NOMO-1 (cell line): ENCODE measurements at regions not wholly inside any gene's neighbourhood (a gene's known extent, or its start where the extent isn't known, plus 50 kb on each side); places are given as distances from the start of the nearest gene placed in this dataset.
"Not testable (repeated sequence)": the region's sequence is repeated elsewhere in the genome, so short reads cannot be mapped to it uniquely, and the experiment has no call there.

ENCODE experiments used
- DNase-seq, 2 experiments: peaks; one replicate each; lab custom pipeline; 2025; ENCODE audit not compliant: unreplicated experiment in 2 of 2; lab: John Stamatoyannopoulos, UW

DNA sequence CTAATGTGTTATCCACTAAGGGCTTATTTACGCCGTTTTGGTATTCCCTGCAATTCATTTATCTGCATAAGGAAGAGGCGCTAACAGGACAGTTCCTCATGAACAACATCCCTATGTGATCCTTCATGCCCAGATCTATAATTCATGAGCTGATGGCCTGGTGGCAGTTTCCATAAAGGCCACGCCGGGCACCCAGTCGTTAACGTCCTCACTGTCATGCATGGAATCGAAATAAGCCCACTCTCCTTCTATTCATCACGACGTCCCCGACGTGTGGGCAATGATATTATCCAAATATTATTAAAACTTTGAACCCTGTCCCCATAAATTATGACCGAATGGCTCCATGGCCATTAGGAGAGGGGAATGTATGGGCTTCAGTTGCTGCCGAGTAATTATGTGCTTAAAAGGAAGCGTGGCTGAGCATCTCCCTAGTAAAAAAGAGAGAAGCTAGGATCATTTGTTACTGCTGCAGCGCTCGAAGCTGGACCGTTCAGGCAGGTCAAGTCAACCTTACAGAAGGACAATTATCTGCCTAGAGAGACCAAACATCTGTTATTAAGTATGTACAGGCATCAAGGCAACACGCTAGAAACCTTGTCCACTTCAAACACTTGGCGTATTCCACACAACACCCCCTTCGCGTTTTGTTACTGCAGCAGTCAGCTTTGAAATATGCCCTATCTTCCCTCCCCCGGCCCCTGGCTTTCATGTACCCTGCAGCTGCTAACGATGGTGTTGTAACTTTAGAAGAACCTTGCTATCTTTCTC, 94.0 kb upstream of the SALL1 start:
- DNase-seq = no peak

DNA sequence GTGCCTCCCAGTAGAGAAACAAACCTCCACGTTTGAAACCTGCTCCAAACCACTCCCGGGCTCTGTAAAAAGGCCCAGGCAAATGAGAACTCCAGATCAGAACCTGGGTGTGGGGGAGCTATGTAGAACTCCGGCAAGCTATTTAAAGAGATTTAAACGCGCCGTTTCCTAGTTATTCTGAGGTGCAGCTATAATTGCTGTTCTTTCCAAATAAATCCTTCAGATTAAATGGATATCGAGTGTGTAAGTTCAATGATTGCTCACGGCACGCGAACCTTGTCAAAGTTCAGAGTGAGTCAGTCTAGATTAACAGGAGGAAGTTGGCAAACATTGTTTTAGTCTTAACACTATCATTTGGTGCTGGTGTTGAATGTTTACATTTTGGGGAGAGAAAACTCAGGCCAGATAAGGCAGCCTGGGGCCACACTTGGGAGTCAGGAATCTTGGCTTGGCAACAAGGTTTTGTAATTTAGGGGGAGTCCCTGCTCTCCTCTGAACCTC, 92.9 kb upstream of the SALL1 start:
- no peak for DNase-seq

DNA sequence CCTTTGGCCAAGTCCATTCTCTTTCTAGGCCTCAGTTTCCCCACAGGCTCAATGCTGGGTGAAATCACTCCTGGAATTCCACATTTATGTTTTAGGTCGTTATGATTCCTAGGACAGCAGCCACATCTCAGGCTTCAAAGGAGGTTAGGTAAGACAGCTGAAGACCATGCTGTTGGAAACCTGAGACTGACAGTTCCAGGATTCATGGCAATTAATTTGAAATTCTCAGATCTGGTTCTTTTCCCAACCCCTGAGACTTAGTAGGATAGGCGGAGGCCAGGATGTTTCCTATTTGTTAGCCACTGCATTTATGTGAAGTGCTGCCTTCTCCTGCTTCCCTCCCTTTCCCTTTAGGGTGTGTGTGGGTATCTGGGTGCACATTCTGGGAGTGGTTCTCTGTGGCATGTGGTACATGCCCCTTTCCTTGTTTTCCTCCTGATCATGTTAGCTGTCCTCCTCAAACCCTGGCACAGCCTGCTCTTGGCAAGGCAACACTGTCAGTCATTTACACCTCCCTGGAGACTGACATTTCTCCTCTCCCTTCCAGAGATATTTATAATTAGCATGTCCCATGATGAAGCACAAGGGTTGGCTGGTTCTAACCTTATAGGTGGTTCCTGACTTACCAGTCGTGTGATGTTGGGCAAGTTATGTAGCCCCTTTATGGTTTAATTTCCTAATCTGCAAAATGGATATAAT, 91.4 kb upstream of the SALL1 start:
- DNase-seq = no peak

- no peak for DNase-seq
Measured at GRCh38 chr16:51239196-51239595, 88.1 kb upstream of the SALL1 start.

GRCh38 chr16:51237861-51238378, 86.8 kb upstream of the SALL1 start:
- no peak for DNase-seq

DNA sequence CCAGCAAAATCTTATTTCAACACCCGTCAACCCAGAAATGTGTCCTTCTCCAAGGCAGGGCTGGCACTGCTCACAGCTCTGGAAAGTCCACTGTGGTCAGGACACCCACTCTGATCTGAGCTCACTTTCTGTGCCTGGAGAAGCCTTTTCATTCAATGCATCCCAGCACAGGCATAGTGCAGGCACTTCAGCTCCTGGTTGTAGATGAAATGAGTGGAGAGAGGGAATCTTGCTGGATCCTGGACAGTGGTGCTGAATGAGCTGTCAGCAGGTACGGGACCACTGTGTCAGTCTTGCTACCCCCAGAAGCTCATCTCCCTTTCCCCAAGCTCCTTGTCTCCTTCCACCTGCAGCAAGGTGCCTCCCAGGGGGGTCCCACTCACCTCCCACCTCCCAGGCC, 86.1 kb upstream of the SALL1 start:
- DNase-seq = no peak

DNA sequence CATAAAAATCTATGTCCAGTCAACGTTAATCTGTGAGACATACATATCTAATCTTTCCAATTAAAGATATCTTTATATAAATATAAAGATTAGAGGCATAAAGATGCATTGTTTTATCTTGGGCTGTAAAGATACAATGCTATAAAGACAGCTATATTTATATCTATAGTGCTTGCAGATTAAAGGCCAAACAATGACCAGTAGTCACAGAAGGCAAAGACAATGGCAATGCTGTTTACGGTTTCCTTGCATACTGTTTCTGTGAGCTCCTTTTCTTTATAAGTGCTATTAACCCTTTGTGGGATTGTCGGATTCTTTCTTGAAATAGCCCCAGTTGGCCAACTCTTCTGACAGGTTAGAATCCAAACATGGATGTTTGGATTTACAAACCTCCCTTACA, 85.5 kb upstream of the SALL1 start:
- no peak for DNase-seq

DNA sequence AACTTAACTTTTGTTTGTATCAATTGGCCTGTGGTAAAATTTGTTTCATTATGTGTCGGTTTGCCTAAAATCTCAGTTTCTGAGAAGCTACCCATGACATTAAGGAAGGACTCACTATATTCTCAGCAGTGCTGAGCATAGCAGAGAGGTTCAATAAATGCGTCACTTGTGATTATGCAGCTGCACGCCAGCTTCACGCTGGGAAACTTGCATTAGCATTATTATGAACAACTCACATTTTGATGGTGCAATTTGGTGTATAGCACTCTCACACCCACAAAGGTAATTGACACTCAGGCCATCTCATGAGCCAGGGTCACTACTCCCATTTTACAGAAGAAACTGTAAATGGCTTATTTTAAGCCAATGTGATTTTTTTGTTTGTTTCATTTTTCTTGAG, 80.6 kb upstream of the SALL1 start:
- no peak for DNase-seq

DNA sequence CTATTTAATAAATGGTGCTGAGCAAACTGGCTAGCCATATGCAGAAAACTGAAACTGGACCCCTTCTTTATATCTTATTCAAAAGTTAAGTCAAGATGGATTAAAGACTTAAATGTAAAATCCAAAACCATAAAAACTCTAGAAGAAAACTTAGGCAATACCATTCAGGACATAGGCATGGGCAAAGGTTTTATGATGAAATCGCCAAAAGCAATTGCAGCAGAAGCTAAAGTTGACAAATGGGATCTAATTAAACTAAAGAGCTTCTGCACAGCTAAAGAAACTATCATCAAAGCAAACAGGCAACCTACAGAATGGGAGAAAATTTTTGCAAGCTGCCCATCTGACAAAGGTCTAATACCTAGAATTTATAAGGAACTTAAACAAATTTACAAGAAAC, 79.0 kb upstream of the SALL1 start:
- DNase-seq = not testable (repeated sequence)

- no peak for DNase-seq
Measured at GRCh38 chr16:51228097-51228659, 77.1 kb upstream of the SALL1 start.

DNA sequence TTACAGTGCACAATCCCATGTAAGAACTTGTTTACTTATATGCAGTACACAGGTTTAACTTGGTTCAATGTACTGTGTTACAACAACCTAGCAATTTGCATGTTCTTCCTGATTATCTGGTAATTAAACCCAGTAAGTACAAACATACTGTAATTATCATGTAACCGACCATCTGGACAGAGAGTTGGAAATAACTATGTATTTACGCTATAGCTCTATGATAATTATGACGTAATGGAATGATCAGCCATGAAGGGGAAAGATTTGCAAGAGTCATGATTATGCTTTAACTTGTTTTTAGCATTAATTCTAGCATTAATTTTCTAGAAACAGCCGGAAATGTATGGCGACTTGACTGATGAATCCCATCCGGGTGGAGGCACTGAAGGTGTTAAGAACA, 74.8 kb upstream of the SALL1 start:
- DNase-seq = no peak

GRCh38 chr16:51224317-51224716, 73.2 kb upstream of the SALL1 start:
- DNase-seq = no peak

DNA sequence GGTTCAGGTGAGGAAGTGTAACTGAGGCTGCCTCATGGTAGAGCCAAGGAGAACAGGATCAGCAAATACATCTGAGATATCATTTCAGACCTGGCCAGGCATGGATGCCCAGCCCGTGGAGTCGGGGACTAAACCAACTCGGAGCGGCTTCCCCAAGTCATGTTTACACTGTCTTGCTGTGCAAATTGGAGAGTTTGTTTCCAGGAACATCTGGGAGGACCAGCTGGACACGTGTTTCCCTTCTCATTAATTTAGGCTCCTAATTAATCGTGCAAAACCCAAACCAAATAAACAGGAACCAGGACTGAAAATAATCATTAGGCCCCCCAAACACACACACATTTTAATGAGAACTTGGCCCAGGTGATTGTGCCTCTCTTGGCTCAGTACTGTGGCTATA, 70.9 kb upstream of the SALL1 start:
- DNase-seq = no peak

DNA sequence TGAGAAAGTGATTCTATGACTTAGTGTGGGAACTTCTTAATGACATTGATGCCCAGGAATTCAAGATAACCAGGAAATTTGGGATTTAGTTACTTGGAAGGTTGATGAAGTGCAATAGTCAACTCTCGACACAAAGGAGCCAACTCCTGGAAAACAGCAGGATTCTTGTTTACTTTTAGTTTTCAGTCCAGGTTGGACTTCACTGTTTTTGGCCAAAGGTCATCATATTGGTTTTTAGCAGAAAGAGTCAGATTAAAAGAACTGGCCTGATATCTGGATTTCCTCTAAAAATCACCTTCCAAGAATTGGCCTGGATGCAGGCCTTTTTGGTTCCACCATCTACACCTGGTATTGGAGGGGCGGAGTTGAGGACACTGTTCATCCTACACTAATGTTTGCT, 60.1 kb upstream of the SALL1 start:
- no peak for DNase-seq

- no peak for DNase-seq
Measured at GRCh38 chr16:51210087-51210486, 59.0 kb upstream of the SALL1 start.

GRCh38 chr16:51201604-51202003, 50.5 kb upstream of the SALL1 start:
- no peak for DNase-seq
